Subcutaneous abdominal adipose tissue (tissue), 5 donors: ENCODE measurements at regions not wholly inside any gene's neighbourhood (a gene's known extent, or its start where the extent isn't known, plus 50 kb on each side); places are given as distances from the start of the nearest gene placed in this dataset.
"Not testable (repeated sequence)": the region's sequence is repeated elsewhere in the genome, so short reads cannot be mapped to it uniquely, and the experiment has no call there.

Source experiments
- H3K27ac ChIP-seq: one replicate; pipeline ENCODE4 v1.7.0; 2013; ENCODE audit warnings: low read depth, mild to moderate bottlenecking, inconsistent platforms, low read length, moderate library complexity
- H3K27me3 ChIP-seq, 5 donors: one replicate each; pipeline ENCODE4 v1.7.0; 2013; ENCODE audit warnings: low read length in 5 of 5, inconsistent platforms in 1 of 5; ENCODE audit not compliant: control insufficient read depth in 5 of 5, insufficient read depth in 4 of 5
- H3K36me3 ChIP-seq, 5 donors: one replicate each; pipeline ENCODE4 v1.7.0; 2013; ENCODE audit warnings: low read length in 5 of 5; ENCODE audit not compliant: control insufficient read depth in 5 of 5, insufficient read depth in 5 of 5
- H3K4me1 ChIP-seq, 5 donors: one replicate each; pipeline ENCODE4 v1.7.0; 2013; ENCODE audit warnings: low read length in 5 of 5, mild to moderate bottlenecking in 3 of 5, moderate library complexity in 1 of 5; ENCODE audit not compliant: control insufficient read depth in 5 of 5, insufficient read depth in 5 of 5
- H3K4me3 ChIP-seq, 5 donors: one replicate each; pipeline ENCODE4 v1.7.0; 2013; ENCODE audit warnings: low read length in 5 of 5, low read depth in 1 of 5
- H3K9ac ChIP-seq, 5 donors: one replicate each; pipeline ENCODE4 v1.7.0; 2013; ENCODE audit warnings: low read length in 5 of 5, mild to moderate bottlenecking in 4 of 5, moderate library complexity in 3 of 5
- H3K9me3 ChIP-seq, 5 donors: one replicate each; pipeline ENCODE4 v1.7.0; 2013; ENCODE audit warnings: low read length in 5 of 5; ENCODE audit not compliant: control insufficient read depth in 5 of 5
- donor health status: healthy.
- donor health status: healthy.
- donor health status: healthy.
- donor health status: healthy.
- donor health status: healthy.

DNA sequence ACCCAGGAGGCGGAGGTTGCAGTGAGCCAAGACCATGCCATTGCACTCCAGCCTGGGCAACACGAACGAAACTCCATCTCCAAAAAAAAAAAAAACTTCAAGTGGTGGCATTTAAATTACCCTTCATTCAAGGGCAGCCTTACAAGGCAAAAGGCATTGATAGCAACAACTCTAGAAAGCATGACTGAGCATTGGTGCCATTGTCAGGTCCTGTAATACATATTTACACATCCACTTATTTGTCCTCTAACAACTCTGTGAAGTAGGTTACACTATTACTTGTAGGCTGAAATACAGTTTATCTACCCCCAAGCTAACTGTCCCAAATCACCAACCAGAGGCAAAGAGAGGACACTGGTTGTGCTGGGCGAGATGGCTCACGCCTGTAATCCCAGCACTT is 52.7 kb upstream of the LARP1 start:
- Histone ChIP-seq H3K36me3 (no peaks in the 10 kb centered on the region), H3K4me1 (peaks cover 0 to 6% (median 0%) of the 10 kb centered on the region in 5 donors), H3K27ac (no peak overlapping the region), H3K9ac (no peak overlapping the region), H3K4me3 (no peak overlapping the region), H3K9me3 (no peaks in the 10 kb centered on the region), H3K27me3 (no peaks in the 10 kb centered on the region)

DNA sequence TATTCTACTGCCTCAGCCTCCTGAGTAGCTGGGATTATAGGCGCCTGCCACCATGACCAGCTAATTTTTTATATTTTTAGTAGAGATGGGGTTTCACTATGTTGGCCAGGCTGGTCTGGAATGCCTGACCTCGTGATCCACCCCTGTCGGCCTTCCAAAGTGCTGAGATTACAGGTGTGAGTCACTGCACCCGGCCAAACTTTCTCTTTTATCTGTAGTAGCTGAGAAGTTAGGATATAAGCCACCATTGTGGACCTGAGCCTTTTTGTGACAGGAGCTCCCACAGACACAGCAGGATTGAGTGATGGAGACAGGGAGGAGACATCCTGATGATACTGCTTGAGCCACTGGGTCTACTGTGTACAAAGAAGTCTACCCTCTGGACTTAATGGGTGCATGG is 53.5 kb upstream of the LARP1 start:
- H3K9ac ChIP-seq: not testable (repeated sequence)

GRCh38 chr5:154701181-154701580 is 54.0 kb upstream of the LARP1 start:
- H3K4me3 ChIP-seq: no peak overlapping the region
- H3K9me3 ChIP-seq: no peaks in the 10 kb centered on the region
- H3K36me3 ChIP-seq: no peaks in the 10 kb centered on the region
- H3K27me3 ChIP-seq: no peaks in the 10 kb centered on the region
- no peak overlapping the region for H3K9ac ChIP-seq
- H3K4me1 ChIP-seq: peaks cover 0 to 6% (median 0%) of the 10 kb centered on the region in 5 donors
- H3K27ac ChIP-seq: no peak overlapping the region

More for the DNA sequence above, 53.5 kb upstream of the LARP1 start:
- not testable (repeated sequence) for H3K4me3 ChIP-seq, H3K36me3 ChIP-seq, H3K9me3 ChIP-seq, H3K27ac ChIP-seq, H3K4me1 ChIP-seq, H3K27me3 ChIP-seq

- not testable (repeated sequence) for H3K4me3 ChIP-seq, H3K27ac ChIP-seq, H3K9me3 ChIP-seq, H3K36me3 ChIP-seq, H3K27me3 ChIP-seq, H3K9ac ChIP-seq, H3K4me1 ChIP-seq
Measured at GRCh38 chr5:154700289-154700928, 54.8 kb upstream of the LARP1 start.

- H3K4me1 ChIP-seq: peaks cover 0 to 6% (median 0%) of the 10 kb centered on the region in 5 donors
- H3K27ac ChIP-seq: no peak overlapping the region
- H3K4me3 ChIP-seq: no peak overlapping the region
- H3K9me3 ChIP-seq: no peaks in the 10 kb centered on the region
- H3K9ac ChIP-seq: no peak overlapping the region
- no peaks in the 10 kb centered on the region for H3K36me3 ChIP-seq
- no peaks in the 10 kb centered on the region for H3K27me3 ChIP-seq
Measured at GRCh38 chr5:154698763-154699162, 56.4 kb upstream of the LARP1 start.

DNA sequence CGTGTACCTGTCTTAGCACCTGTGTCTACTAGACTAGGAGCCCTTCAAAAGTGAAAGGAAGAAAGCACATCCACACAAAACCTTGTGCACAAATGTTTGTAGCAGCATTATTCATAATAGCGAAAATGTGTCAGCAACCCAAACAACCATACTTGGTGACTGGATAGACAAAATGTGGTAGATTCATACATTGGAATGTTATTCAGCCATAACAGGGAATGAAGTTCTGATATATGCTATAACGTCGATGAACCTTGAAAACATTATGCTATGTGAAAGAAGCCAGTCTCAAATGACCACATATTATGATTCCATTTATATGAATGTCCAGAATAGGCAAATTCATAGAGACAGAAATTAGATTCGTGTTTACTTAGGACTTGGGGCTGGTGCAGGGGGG is 57.8 kb upstream of the LARP1 start:
- Histone ChIP-seq H3K27me3 (no peaks in the 10 kb centered on the region), H3K27ac (no peak overlapping the region), H3K9ac (no peak overlapping the region), H3K4me1 (peaks cover 0 to 7% (median 2%) of the 10 kb centered on the region in 5 donors), H3K4me3 (no peak overlapping the region), H3K36me3 (no peaks in the 10 kb centered on the region), H3K9me3 (no peaks in the 10 kb centered on the region)

DNA sequence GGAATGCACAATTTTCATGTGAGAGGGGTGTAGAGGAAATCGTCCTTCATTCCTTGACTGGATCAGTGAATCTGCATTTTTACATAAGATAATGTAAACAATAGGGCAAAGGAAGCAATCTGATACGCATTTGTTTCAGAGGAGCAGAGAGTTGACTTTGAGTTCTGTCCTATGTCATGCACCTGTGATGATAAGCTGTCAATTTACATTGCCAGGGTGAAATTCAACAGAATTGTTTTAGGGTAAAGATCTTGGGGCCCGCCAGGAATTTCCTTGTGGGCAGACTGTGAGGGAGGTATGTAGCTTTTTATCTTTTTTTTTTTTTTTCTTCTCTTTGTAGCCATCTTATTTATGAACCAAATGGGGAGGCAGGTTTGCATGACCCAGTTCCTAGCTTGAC is 58.3 kb upstream of the LARP1 start:
- Histone ChIP-seq H3K9me3 (no peaks in the 10 kb centered on the region), H3K9ac (no peak overlapping the region), H3K27me3 (no peaks in the 10 kb centered on the region), H3K4me3 (no peak overlapping the region), H3K4me1 (peaks cover 0 to 11% (median 5%) of the 10 kb centered on the region in 5 donors), H3K27ac (no peak overlapping the region), H3K36me3 (no peaks in the 10 kb centered on the region)

- no peaks in the 10 kb centered on the region for H3K9me3 ChIP-seq
- no peak overlapping the region for H3K27ac ChIP-seq
- H3K4me1 ChIP-seq: peaks cover 0 to 18% (median 12%) of the 10 kb centered on the region in 5 donors
- H3K27me3 ChIP-seq: no peaks in the 10 kb centered on the region
- H3K36me3 ChIP-seq: no peaks in the 10 kb centered on the region
- H3K9ac ChIP-seq: no peak overlapping the region
- no peak overlapping the region for H3K4me3 ChIP-seq
Measured at GRCh38 chr5:154694159-154694558, 61.0 kb upstream of the LARP1 start.

DNA sequence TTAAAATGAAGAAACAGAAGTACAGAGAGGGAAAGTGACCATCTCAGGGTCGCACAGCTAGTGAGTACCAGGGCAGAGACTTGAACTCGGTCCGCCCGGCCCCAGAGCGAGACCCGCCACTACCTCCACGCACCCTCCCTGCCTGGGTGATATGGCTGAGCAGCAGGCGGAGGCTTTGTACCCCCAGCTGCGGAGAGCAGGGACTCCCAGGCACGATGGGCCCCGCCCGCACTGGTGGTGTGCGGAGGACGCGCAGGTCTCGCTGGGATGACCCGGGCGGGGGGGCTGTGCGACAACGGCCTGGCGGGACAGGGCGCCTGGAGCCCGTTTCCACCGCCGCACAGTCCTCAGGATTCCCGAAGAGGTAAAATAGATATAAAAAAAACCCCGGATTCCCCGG is 64.7 kb upstream of the LARP1 start:
- Histone ChIP-seq H3K9ac (no peak overlapping the region), H3K36me3 (no peaks in the 10 kb centered on the region), H3K27me3 (no peaks in the 10 kb centered on the region), H3K4me1 (peaks cover 0 to 20% (median 12%) of the 10 kb centered on the region in 5 donors), H3K4me3 (no peak overlapping the region), H3K9me3 (peaks cover 0 to 7% (median 0%) of the 10 kb centered on the region in 5 donors), H3K27ac (no peak overlapping the region)

GRCh38 chr5:154686490-154686889 is 68.7 kb upstream of the LARP1 start:
- no peak overlapping the region for H3K27ac ChIP-seq
- H3K9me3 ChIP-seq: peaks cover 0 to 7% (median 0%) of the 10 kb centered on the region in 5 donors
- no peaks in the 10 kb centered on the region for H3K27me3 ChIP-seq
- H3K4me3 ChIP-seq: no peak overlapping the region
- no peak overlapping the region for H3K9ac ChIP-seq
- peaks cover 3 to 31% (median 22%) of the 10 kb centered on the region in 5 donors for H3K4me1 ChIP-seq
- no peaks in the 10 kb centered on the region for H3K36me3 ChIP-seq
